OCI-LY1 (cell line): ENCODE measurements at regions not wholly inside any gene's neighbourhood (a gene's known extent, or its start where the extent isn't known, plus 50 kb on each side); places are given as distances from the start of the nearest gene placed in this dataset.

Source experiments
- EZH2 ChIP-seq: fragments of 200-600 bp; sonication (generic), shearing (Covaris generic); IDR thresholded peaks from 2 replicates; pipeline ENCODE4 v1.8.0; 2017; ENCODE audit warnings: borderline replicate concordance, mixed run types, mild to moderate bottlenecking, antibody characterized with exemption, low read length, moderate library complexity, mixed read lengths
- TF ChIP-seq, protein P1 (sequence below): fragments of 200-600 bp; sonication (generic), shearing (Covaris generic); IDR thresholded peaks from 2 replicates; pipeline ENCODE4 v1.5.1; 2017; ENCODE audit warnings: mild to moderate bottlenecking, antibody characterized with exemption, low read length, moderate library complexity, mixed read lengths

DNA sequence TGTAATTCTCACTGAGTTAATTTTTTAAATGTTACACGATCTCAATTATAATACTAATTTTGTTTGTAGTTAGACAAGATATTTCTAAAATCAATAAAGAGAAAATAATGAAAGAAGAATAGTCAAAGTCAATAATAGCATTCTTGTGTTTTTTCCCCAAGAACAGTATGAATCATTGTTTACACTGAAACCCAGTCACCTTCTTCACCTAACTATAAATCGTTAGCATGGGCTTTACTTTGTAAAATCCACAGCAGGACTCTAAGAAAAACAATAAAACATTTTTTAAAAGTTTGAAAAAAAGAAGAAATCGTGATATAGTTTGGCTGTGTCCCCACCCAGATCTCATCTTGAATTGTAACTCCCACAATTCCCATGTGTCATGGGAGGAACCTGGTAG, 234.6 kb upstream of the LYPLAL1 start:
- TF ChIP-seq, protein P1, sequence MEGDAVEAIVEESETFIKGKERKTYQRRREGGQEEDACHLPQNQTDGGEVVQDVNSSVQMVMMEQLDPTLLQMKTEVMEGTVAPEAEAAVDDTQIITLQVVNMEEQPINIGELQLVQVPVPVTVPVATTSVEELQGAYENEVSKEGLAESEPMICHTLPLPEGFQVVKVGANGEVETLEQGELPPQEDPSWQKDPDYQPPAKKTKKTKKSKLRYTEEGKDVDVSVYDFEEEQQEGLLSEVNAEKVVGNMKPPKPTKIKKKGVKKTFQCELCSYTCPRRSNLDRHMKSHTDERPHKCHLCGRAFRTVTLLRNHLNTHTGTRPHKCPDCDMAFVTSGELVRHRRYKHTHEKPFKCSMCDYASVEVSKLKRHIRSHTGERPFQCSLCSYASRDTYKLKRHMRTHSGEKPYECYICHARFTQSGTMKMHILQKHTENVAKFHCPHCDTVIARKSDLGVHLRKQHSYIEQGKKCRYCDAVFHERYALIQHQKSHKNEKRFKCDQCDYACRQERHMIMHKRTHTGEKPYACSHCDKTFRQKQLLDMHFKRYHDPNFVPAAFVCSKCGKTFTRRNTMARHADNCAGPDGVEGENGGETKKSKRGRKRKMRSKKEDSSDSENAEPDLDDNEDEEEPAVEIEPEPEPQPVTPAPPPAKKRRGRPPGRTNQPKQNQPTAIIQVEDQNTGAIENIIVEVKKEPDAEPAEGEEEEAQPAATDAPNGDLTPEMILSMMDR = no peak
- TF ChIP-seq EZH2 = no peak
